HepG2 (cell line): ENCODE measurements at regions not wholly inside any gene's neighbourhood (a gene's known extent, or its start where the extent isn't known, plus 50 kb on each side); places are given as distances from the start of the nearest gene placed in this dataset.

Experiments
- ATAC-seq: fragments of 200-7000 bp; cut with Tn5 transposase; 3 replicates; pipeline ENCODE4 v1.9.1; 2020; ENCODE audit warnings: mild to moderate bottlenecking, moderate library complexity
- BruUV-seq: library from RNA; stranded (reverse); fragments of 400-500 nt; replicated peaks from 2 replicates; lab custom pipeline; 2021; lab: Mats Ljungman, UMichigan
- CTCF ChIA-PET: fragments of 300-600 bp; formaldehyde crosslinking; extraction: SDS; loops from one replicate; lab custom pipeline; 2021; ENCODE audit warnings: low total read pairs, inconsistent platforms, low intra/inter-chr PET ratio; lab: Yijun Ruan, JAX
- POLR2A ChIA-PET: fragments of 350-600 bp; sonication (Branson Sonifier 250); formaldehyde crosslinking; loops from one replicate; lab custom pipeline; 2020; ENCODE audit warnings: antibody characterized with exemption, inconsistent platforms; lab: Yijun Ruan, JAX
- DNase-seq: peaks from one replicate; pipeline ENCODE4 v3.0.0-alpha.2; 2015; ENCODE audit warnings: low spot score
- FAIRE-seq: peaks from 3 replicates; lab custom pipeline; 2011; peaks lifted over from hg19 to GRCh38; lab: Jason Lieb, UNC
- H2AFZ ChIP-seq: one replicate; pipeline ENCODE4 v1.6.1; 2011; ENCODE audit warnings: low read length, inconsistent platforms
- H3K27ac ChIP-seq: fragments of 300-600 bp; 3 replicates; pipeline ENCODE4 v1.8.0; 2011; ENCODE audit warnings: mixed run types, mild to moderate bottlenecking, mixed read lengths, low read length, inconsistent platforms; ENCODE audit not compliant: insufficient read depth; ENCODE audit errors: extremely low read length
- H3K27me3 ChIP-seq, 2 experiments: fragments of 200-600 bp in 1 of 2; 2 replicates in 1 of 2; 3 replicates in 1 of 2; pipeline versions ENCODE4 v1.6.0 to v1.8.0; 2011; ENCODE audit warnings: low read length in 2 of 2, mild to moderate bottlenecking in 2 of 2, moderate library complexity in 2 of 2, inconsistent platforms in 1 of 2; ENCODE audit not compliant: insufficient read depth in 2 of 2, control insufficient read depth in 1 of 2
- H3K36me3 ChIP-seq, 2 experiments: fragments of 200-600 bp in 1 of 2; replicated peaks in 1 of 2; 2 replicates in 1 of 2; 3 replicates in 1 of 2; pipeline versions ENCODE4 v1.5.1 to v1.8.0; 2011; ENCODE audit warnings: low read length in 2 of 2, inconsistent platforms in 1 of 2; ENCODE audit not compliant: insufficient read depth in 2 of 2, control insufficient read depth in 1 of 2
- H3K4me1 ChIP-seq: 2 replicates; pipeline ENCODE4 v1.5.1; 2012; ENCODE audit warnings: low read length, inconsistent platforms; ENCODE audit not compliant: insufficient read depth
- H3K4me2 ChIP-seq: 2 replicates; pipeline ENCODE4 v1.6.0; 2011; ENCODE audit warnings: low read depth, low read length, inconsistent platforms
- H3K4me3 ChIP-seq, 3 experiments: fragments of 200-600 bp in 1 of 3; sonication (generic), shearing (Covaris generic) in 1 of 3; replicated peaks in 1 of 3; 2 replicates each; pipeline ENCODE4 v1.5.1; 2011 to 2016; ENCODE audit warnings: low read length in 3 of 3, inconsistent platforms in 2 of 3, low read depth in 2 of 3, mild to moderate bottlenecking in 2 of 3, control low read depth in 1 of 3, mixed read lengths in 1 of 3; ENCODE audit not compliant: insufficient read depth in 1 of 3
- H3K79me2 ChIP-seq: one replicate; pipeline ENCODE4 v1.6.1; 2011; ENCODE audit warnings: low read length, inconsistent platforms; ENCODE audit not compliant: insufficient read depth
- H3K9ac ChIP-seq: 2 replicates; pipeline ENCODE4 v1.6.0; 2011; ENCODE audit warnings: mild to moderate bottlenecking, low read depth, low read length, inconsistent platforms; ENCODE audit not compliant: insufficient read depth
- H3K9me3 ChIP-seq: 2 replicates; pipeline ENCODE4 v1.5.1; 2012; ENCODE audit warnings: mild to moderate bottlenecking, low read length
- H4K20me1 ChIP-seq: 2 replicates; pipeline ENCODE4 v1.6.0; 2011; ENCODE audit warnings: inconsistent platforms, mild to moderate bottlenecking, low read length, moderate library complexity; ENCODE audit not compliant: insufficient read depth
- ISX ChIP-seq: sonication (generic); formaldehyde crosslinking; conservative IDR thresholded peaks from 2 replicates; pipeline ENCODE4 v1.5.0; 2020; ENCODE audit warnings: missing genetic modification reagents
- ZNF704 ChIP-seq: sonication (generic); formaldehyde crosslinking; IDR thresholded peaks from 2 replicates; pipeline ENCODE4 v1.8.1; 2023; ENCODE audit warnings: mild to moderate bottlenecking, inconsistent platforms, moderate library complexity, missing genetic modification reagents, borderline replicate concordance
- WGBS: methylation state at CpG from one replicate; pipeline ENCODE4 v1.1.6; 2017; ENCODE audit warnings: low lambda C conversion rate; 5-methylcytosine and 5-hydroxymethylcytosine counted together
- in situ Hi-C: cut with HindIII; loops from 2 replicates; pipeline ENCODE4 v1.10.0; 2017; ENCODE audit warnings: low pct_unique_long_range_greater_than_20kb; ENCODE audit not compliant: extremely low pct_ligation_motif_present
- intact Hi-C: fragments of 100-400 bp; cut with micrococcal nuclease; formaldehyde crosslinking; loops from one replicate; pipeline ENCODE4 v1.10.0; 2022; ENCODE audit not compliant: unreplicated experiment

DNA sequence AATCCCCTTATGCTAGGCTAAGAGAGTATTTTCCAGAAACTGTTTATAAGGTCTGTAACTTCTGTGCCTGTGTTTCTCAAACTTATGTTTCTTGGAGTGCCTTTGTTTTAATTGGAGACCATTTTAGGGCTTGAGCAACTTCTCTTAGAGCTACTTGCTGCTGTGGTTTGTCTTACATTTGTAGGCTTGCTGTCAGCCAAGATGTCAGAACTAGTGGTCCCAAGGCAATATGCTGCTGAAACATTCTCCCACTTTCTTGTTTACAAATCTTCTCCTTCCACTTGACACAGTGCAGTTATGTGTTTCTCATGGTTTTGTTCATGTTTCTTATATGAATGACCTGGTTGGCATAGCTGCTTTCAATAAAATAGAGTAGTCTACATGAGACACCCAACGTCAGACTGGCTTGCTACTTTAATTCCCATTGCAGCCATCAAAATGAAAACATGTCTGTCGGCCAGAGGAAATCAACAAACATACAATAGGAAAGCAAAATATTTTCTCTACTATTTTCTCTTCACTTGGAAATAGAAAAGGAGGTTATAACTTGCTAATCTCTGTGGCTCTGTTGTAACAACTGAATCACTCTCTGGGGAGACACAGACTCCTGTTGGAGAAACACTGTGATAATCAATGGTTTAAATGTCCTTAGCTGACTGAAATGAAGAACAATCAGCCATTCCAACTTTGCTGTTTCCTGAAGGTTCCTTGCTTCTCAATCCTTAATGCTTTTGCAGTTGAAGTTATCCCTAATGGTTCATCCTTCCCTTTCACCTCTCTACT, 426.4 kb downstream of the PDGFC start:
- H3K79me2 ChIP-seq: no peaks in the 10 kb centered on the region
- WGBS: 0% methylated on average over 2 of the region's 2 CpGs
- DNase-seq (no peak), ATAC-seq (no peak), FAIRE-seq (no peak)
- H2AFZ ChIP-seq: no peak overlapping the region
- H3K36me3 ChIP-seq: no peaks in the 10 kb centered on the region
- no peaks in the 10 kb centered on the region for H3K9me3 ChIP-seq
- ChIA-PET CTCF (no interaction called here), POLR2A (no interaction called here)
- H4K20me1 ChIP-seq: no peaks in the 10 kb centered on the region
- no peak overlapping the region for H3K27ac ChIP-seq
- H3K4me1 ChIP-seq: no peaks in the 10 kb centered on the region
- intact Hi-C loops: no loop called here
- H3K27me3 ChIP-seq: no peaks in the 10 kb centered on the region
- in situ Hi-C loops: no loop called here
- H3K4me2 ChIP-seq: no peak overlapping the region
- no TSS peak for BruUV-seq
- no peak for TF ChIP-seq ISX (CRISPR knock-in tag)
- no peak overlapping the region for H3K9ac ChIP-seq
- no peak overlapping the region for H3K4me3 ChIP-seq

GRCh38 chr4:156539376-156539775, 432.2 kb downstream of the PDGFC start:
- H2AFZ ChIP-seq: no peak overlapping the region
- no peak overlapping the region for H3K4me2 ChIP-seq
- no peak overlapping the region for H3K9ac ChIP-seq
- H4K20me1 ChIP-seq: no peaks in the 10 kb centered on the region
- no peak overlapping the region for H3K27ac ChIP-seq
- H3K27me3 ChIP-seq: no peaks in the 10 kb centered on the region
- ChIA-PET POLR2A (no interaction called here), CTCF (no interaction called here)
- H3K79me2 ChIP-seq: no peaks in the 10 kb centered on the region
- no peak for TF ChIP-seq ZNF704 (CRISPR knock-in tag)
- WGBS: 0% methylated on average over 1 of the region's 1 CpG
- no peak for ATAC-seq
- intact Hi-C loops (no loop called here), in situ Hi-C loops (no loop called here)
- DNase-seq: no peak
- H3K4me1 ChIP-seq: no peaks in the 10 kb centered on the region
- H3K36me3 ChIP-seq: no peaks in the 10 kb centered on the region
- H3K9me3 ChIP-seq: no peaks in the 10 kb centered on the region
- no peak overlapping the region for H3K4me3 ChIP-seq
- BruUV-seq: no TSS peak
- no peak for FAIRE-seq
